Bronchial epithelial cell (primary cell): ENCODE measurements at regions not wholly inside any gene's neighbourhood (a gene's known extent, or its start where the extent isn't known, plus 50 kb on each side); places are given as distances from the start of the nearest gene placed in this dataset.

Source experiments
- DNase-seq: peaks from one replicate; pipeline ENCODE4 v3.0.0-alpha.2; 2010; ENCODE audit warnings: low read depth
- FAIRE-seq: peaks from 2 replicates; lab custom pipeline; 2011; peaks lifted over from hg19 to GRCh38; lab: Jason Lieb, UNC
- H3K27me3 ChIP-seq: 2 replicates; pipeline ENCODE4 v1.5.1; 2011; ENCODE audit warnings: low read length; ENCODE audit not compliant: control insufficient read depth, insufficient read depth
- H3K36me3 ChIP-seq: 2 replicates; pipeline ENCODE4 v1.5.1; 2011; ENCODE audit warnings: low read length; ENCODE audit not compliant: control insufficient read depth, insufficient read depth
- H3K4me3 ChIP-seq: 2 replicates; pipeline ENCODE4 v1.5.1; 2011; ENCODE audit warnings: mild to moderate bottlenecking, low read depth, low read length, control low read depth
- TF ChIP-seq, protein P1 (sequence below): IDR thresholded peaks from 2 replicates; pipeline ENCODE4 v1.5.1; 2011; ENCODE audit warnings: mild to moderate bottlenecking, moderate library complexity, low read length, control low read depth, inconsistent platforms; ENCODE audit not compliant: insufficient read depth, severe bottlenecking

- no peak for FAIRE-seq
- TF ChIP-seq, protein P1, sequence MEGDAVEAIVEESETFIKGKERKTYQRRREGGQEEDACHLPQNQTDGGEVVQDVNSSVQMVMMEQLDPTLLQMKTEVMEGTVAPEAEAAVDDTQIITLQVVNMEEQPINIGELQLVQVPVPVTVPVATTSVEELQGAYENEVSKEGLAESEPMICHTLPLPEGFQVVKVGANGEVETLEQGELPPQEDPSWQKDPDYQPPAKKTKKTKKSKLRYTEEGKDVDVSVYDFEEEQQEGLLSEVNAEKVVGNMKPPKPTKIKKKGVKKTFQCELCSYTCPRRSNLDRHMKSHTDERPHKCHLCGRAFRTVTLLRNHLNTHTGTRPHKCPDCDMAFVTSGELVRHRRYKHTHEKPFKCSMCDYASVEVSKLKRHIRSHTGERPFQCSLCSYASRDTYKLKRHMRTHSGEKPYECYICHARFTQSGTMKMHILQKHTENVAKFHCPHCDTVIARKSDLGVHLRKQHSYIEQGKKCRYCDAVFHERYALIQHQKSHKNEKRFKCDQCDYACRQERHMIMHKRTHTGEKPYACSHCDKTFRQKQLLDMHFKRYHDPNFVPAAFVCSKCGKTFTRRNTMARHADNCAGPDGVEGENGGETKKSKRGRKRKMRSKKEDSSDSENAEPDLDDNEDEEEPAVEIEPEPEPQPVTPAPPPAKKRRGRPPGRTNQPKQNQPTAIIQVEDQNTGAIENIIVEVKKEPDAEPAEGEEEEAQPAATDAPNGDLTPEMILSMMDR, result no peak
- no peaks in the 10 kb centered on the region for H3K27me3 ChIP-seq
Observed at GRCh38 chr5:169411786-169412430, 111.0 kb upstream of the SLIT3 start.

DNA sequence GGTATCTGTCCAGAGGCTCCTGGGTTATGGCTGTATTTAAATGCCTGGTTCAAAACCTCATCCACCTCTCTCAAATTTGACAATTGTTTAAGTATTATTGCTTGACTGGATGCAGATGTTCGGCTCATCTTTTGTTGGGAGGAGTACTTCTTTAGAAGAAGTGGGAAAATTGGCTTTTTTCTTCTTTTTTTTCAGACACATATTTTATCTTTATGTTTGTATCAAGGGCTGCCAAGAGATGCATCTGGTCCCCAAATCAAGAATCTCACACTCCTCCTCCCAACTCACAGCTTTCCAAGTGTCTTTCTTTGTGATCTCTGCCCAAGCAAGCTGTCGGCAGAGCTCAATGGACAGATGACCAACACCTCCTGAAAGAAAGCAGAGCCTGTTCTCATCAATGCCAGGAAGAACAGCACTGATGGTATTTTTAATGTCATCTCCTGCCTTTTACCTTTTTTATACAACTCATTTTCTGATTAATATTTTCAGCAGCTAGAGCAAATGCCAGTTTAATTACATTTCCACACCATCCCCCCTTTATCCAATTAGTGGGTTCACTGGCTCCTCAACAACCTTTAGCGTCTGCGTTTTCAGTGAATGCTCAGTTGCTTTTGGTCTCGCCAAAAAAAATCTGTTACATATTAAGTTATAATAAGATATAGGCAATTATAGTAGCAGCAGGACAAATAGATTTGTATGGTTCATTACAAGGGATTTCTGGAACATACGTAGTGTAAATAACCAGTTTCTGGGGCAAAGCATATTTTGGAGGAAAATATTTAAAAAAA, 110.3 kb upstream of the SLIT3 start:
- no peak overlapping the region for H3K4me3 ChIP-seq
- TF ChIP-seq, protein P1, result no peak
- FAIRE-seq (no peak), DNase-seq (no peak)
- H3K36me3 ChIP-seq, result no peaks in the 10 kb centered on the region
- H3K27me3 ChIP-seq, result no peaks in the 10 kb centered on the region

More at GRCh38 chr5:169411786-169412430, 111.0 kb upstream of the SLIT3 start:
- no peak for DNase-seq
- Histone ChIP-seq H3K4me3 (no peak overlapping the region), H3K36me3 (no peaks in the 10 kb centered on the region)

- TF ChIP-seq, protein P1, result no peak
- FAIRE-seq, result no peak
- Histone ChIP-seq H3K36me3 (no peaks in the 10 kb centered on the region), H3K27me3 (no peaks in the 10 kb centered on the region), H3K4me3 (no peak overlapping the region)
- no peak for DNase-seq
Observed at GRCh38 chr5:169408731-169409130, 107.8 kb upstream of the SLIT3 start.

GRCh38 chr5:169408171-169408570, 107.2 kb upstream of the SLIT3 start:
- TF ChIP-seq, protein P1, result no peak
- DNase-seq (no peak), FAIRE-seq (no peak)

DNA sequence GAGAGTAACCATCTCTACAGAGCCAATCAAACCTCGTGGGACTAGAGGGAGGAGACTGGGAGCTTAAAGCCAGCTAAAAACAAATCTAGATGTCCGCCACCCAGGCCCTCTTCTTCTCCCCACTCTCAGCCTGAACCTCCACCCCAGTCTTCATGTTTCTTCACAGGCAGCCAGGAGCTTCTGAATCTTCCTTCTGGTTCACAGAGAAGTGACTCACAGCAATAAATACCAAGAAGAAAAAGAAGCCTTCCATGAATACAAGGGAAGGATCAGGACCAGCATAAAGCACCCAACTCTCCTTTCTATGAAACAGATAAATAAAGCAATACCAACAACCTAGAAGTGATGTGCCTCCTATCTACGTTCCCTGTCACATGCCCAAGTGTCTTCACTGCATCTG, 103.3 kb upstream of the SLIT3 start:
- no peaks in the 10 kb centered on the region for H3K27me3 ChIP-seq
- TF ChIP-seq, protein P1, result no peak
- DNase-seq, result no peak
- no peak for FAIRE-seq
- no peak overlapping the region for H3K4me3 ChIP-seq
- H3K36me3 ChIP-seq, result no peaks in the 10 kb centered on the region

More at GRCh38 chr5:169408171-169408570, 107.2 kb upstream of the SLIT3 start:
- H3K4me3 ChIP-seq, result no peak overlapping the region
- H3K27me3 ChIP-seq, result no peaks in the 10 kb centered on the region
- H3K36me3 ChIP-seq, result no peaks in the 10 kb centered on the region
